NCI-H1105 treated with DMSO at 0.1 percent for 48 hours (cell line): ENCODE measurements at regions not wholly inside any gene's neighbourhood (a gene's known extent, or its start where the extent isn't known, plus 50 kb on each side); places are given as distances from the start of the nearest gene placed in this dataset.

ENCODE experiments used
- DNase-seq: peaks from one replicate; lab custom pipeline; 2025; lab: John Stamatoyannopoulos, UW

DNA sequence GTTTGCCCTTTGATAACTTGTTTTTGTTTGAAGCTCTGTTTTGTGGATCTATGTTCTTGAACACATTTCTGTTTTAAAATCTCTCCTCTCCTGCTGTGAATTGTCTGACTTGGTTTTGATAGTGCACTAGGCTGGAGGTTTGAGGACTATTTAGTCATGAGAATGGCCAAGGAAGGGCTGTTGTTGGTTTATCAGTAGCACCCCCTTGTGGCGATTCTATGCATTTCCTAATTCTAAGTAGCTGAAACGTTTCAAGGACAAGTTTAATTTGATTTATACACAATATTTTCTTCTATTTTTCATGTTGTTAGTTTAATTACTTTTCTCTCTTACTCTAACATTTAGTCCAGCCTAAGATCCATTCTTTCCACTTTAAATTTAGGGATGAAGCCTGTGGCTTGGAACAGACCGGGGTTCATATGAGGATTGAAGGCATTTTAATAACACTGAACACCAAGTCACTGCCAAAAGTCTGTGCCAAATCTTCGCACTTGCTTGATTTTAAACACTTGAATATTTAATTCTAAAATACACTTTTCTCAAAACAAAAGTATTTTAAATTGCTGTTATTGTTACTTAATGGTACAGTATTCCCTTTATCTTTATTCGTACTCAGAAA is 166.0 kb downstream of the SOCS6 start:
- peak; percentile 51 for DNase-seq

GRCh38 chr18:70453058-70453775 is 164.4 kb downstream of the SOCS6 start:
- DNase-seq = no peak

DNA sequence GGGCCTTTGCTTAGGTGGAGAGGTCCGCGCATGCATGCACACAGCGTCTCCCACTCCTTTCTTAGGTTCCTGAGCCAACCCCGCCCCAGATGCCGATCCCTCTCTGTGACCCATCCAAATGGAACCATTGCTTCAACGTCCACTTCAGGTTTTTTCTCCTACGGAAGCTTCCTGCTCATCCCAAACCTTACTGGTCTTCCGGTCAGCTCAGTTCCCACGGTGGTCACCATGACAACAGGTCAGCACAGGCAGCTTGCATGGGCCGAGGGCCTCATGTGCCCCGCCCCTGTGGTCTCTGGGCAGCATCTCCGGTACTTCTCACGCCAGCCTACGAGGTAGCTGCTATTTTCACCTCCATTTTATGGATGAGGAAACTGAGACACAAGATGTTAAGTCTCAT is 163.7 kb downstream of the SOCS6 start:
- no peak for DNase-seq

DNA sequence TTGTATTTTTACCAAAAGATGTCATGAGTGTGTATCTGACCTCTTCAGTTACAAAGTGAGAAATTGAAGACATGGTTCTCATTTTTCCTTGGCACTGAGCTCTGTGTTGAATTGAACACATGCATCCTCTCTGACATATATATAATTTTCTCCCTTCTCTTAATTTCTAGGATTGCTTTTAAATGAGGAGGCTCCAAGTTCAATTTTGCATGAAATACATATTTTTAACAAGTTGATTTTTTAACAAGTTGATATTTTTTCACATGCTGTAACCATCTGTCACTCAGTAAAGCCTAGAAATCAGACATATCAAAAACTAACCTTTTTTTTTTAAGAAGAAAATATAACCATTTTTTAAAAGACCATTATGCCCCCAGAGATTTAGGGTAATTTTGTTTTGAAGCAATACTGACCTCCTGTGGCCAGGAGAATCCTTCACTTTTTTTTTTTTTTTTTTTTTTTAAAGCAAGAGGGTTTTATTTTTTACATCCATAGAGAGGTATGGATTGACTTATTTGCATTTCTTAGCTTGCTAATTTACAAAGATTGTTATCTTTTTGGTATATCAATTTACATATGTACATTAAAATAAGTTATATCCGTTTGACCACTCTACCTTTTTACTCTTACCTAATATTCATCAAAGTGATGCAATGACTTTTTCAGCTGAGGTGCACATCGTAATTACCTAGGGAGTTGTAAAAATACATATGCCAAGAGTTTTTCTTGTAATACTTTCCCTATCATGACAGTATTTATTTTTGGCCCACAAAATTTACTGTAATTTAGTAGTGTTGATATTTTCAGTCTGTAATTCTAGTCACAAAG is 161.8 kb downstream of the SOCS6 start:
- peak; percentile 22 for DNase-seq

GRCh38 chr18:70448588-70448987 is 159.7 kb downstream of the SOCS6 start:
- DNase-seq = no peak

DNA sequence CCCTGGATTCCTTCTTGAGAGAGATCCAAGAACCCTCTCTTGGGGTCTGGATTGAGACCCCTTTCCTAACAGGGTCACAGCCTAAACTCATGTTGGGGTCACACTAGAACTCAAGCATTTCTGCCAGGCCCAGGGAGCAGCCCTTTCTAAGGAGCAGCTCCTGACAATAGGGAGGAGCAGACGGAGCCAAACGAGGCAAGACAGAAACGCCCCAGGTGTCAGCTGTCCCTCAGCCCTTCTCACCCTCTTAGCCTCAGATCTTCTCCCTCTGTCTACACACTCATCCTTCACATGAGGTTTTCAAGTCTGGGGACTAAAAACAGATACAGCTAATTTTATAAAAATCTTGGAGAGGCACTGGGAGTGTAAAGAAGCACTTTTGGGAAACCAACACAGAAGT is 157.2 kb downstream of the SOCS6 start:
- DNase-seq = no peak

GRCh38 chr18:70442933-70443332 is 154.1 kb downstream of the SOCS6 start:
- DNase-seq = no peak

DNA sequence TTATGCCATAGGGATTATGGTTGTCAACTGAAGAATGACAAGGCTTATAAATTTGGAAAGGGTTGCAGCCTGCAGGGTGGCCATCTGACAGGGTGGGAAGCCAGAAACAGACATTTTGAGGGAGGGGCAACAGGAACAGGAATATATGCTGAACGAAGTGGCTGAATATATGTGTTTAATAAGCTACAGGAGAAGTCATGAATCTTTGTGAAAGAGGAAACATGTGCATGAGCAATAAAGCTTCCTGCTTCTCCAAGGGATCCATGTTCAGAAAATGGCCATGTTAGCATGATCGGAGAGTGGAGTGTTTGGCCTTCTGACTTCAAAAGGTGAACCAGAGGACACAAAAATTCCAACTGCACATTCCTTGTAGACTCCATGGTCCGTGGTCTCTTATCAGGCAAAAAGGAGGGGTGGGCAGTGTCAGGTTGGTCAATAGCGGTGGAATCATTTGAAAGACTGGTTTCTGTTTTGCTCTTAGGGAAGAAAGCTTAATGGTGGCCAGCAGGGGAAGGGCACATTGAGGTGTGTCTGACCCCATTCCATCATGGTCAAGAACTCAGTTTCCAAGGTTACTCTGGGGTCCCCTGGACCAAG is 144.1 kb downstream of the SOCS6 start:
- DNase-seq = no peak

DNA sequence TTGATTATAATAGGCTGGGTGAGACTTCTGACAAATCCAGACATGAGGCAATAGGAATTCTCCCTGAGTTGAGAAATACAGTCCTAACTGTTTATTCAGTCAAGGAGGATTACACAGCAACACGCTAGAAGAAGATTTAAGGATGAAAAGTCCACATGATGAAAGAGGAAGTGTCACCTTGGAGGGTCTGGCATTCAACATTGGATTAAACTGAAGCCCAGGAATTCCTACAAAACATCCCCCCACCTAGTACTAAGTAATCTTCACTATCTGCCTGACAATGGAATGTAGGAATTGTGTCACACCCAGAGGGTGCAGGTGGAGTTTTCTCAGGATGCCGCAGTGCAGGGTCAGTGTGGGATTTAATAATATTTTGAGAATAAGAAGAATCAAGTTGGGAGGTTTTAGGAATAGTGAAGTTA is 142.4 kb downstream of the SOCS6 start:
- no peak for DNase-seq

DNA sequence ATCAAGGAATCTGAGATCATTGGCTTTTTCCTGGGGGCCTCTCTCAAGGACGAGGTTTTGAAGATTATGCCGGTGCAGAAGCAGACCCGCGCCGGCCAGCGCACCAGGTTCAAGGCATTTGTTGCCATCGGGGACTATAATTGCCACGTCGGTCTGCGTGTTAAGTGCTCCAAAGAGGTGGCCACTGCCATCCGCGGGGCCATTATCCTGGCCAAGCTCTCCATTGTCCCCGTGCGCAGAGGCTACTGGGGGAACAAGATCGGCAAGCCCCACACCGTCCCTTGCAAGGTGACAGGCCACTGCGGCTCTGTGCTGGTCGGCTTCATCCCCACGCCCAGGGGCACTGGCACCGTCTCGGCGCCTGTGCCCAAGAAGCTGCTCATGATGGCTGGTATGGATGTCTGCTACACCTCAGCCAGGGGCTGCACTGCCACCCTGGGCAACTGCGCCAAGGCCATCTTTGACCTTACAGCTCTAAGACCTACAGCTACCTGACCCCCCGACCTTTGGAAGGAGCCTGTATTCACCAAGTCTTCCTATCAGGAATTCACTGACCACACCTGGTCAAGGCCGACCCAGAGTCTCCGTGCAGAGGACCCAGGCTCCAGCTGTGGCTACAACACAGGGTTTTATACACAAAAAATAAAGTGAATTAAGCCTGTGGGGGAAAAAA is 141.8 kb downstream of the SOCS6 start:
- no peak for DNase-seq

GRCh38 chr18:70429847-70430500 is 141.1 kb downstream of the SOCS6 start:
- no peak for DNase-seq

DNA sequence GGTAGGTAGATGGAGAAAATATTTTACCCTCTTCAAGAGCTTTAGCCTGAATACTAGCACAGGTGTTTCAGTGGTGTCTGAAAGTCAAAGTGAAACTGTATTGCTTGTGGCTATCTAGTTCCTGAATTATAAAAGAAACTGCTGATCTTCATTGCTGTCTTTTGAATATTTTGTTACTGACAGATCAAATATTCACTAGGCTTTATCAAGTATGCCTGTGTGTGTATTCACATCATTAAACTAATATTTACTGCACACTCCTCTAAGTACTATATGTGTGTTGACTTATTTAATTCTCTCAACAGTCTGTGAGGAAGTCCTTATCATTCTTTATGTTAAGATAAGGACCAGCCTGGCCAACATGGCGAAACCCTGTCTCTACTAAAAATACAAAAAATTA is 139.6 kb downstream of the SOCS6 start:
- DNase-seq = no peak

DNA sequence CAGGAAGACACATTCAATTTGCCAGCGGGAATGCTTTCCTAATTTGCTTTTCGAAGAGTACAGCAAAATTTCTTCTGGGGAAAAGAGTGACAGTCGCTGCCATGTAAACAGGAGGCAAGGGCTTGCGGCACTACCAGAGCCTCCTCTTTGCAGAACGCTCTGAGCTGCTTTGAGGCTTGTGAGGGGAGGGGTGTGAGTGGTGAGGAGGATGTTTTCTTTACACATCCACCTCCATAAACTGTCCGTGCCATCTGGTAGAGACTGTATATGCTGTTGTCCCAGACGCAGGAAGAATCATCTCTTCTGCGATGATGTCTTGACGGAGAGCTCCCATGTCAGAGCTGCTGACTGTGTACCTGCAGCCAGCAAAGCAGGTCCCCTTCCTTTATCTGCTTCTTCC is 138.0 kb downstream of the SOCS6 start:
- DNase-seq = no peak

GRCh38 chr18:70425236-70425635 is 136.4 kb downstream of the SOCS6 start:
- no peak for DNase-seq

DNA sequence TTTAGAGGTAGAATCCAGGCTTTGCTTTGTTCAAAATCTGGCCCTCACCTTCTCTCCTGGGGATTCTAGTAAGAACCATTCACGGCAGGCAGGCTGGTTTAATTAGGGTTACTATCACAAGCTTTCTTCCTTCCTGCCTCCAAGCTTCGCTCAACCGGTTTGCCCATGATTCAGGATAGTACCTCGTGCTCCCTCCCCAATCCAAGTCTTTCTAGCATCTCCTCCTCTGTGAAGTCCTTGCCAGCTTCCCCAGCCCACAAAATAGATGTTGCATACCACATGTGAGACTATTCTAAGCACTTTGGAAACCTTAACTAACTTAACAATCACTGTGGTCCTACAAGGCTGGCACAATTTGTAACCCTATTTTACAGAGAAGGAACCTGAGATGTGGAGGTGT is 135.1 kb downstream of the SOCS6 start:
- DNase-seq = no peak

DNA sequence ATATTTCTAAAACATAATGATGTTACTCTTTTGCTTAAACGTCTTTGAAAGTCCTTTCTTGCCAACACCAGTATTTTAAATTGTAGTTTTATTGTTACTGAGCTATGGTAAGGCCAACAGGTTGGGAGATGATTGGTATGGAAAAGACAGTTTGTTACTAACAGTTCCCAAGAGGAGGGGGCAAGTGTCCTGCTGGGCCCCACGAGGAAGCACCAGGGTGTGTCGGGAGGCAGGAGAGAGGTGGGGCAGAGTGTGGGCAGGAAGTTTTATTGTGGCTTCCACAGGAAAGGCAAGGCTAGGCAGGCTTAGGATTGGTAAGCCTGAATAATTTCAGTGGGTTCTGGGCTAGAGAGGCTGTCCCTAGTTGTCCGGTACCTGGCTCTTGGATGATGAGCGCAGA is 134.3 kb downstream of the SOCS6 start:
- no peak for DNase-seq

- peak; percentile 49 for DNase-seq
These were observed 133.6 kb downstream of the SOCS6 start for GRCh38 chr18:70422391-70422965.

- DNase-seq = peak; percentile 49
These were observed 132.9 kb downstream of the SOCS6 start for GRCh38 chr18:70421471-70422390.

DNA sequence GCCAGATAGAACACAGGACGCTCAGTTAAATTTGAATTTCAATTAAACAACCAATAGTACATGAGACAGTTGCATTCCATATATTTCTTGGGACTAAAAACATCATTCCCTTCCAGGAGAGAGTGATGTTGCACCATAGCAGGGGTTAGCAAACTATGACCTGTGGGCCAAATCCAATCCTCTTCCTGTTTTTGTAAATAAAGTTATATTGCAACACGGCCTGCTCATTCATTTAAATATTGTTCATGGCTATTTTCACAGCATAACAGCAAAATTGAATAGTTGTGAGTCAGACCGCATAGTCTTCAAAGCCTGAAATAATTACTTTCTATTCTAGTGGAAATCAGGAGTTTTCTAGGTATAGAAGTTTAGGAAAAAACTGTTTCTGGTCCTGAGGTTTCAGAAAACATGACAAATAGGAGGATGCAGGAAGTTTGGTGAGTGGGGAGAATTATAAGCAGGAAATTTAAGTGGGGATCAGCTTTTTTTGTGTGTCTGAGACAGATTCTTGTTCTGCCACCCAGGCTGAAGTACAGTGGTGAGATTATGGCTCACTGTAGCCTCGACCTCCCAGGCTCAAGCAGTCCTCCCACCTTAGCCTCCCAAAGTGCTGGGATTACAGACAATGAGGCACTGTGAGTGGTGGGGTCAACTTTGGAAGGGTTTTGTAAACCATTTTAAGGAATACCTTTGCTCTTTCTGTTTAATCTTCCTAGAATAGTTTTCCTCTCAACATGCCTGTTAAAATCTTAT is 131.5 kb downstream of the SOCS6 start:
- no peak for DNase-seq
